ENCODE measurements at regions not wholly inside any gene's neighbourhood (a gene's known extent, or its start where the extent isn't known, plus 50 kb on each side); places are given as distances from the start of the nearest gene placed in this dataset.
"Not testable (repeated sequence)": the region's sequence is repeated elsewhere in the genome, so short reads cannot be mapped to it uniquely, and the experiment has no call there.

DNA sequence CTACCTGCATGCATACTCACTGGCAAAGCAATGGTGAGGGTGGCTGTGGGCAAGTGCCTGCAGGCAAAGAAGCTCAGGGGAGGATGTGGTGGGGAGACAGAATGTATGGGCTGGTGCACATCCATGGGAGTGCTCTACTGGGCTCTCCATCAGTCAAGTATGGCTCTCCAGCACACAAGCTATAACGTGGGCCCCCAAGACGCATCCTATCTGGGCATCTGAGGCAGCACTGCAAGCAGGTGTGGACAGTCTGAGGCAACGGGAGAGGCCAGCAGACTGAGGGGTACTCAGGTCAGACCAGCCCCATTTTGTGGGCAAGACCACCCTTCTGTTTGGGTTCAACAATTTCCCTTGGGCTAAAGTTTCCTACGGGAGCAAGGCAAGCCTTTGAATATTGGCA lies 1227.8 kb downstream of the FAM133A start:
- DNase-seq: no peak

DNA sequence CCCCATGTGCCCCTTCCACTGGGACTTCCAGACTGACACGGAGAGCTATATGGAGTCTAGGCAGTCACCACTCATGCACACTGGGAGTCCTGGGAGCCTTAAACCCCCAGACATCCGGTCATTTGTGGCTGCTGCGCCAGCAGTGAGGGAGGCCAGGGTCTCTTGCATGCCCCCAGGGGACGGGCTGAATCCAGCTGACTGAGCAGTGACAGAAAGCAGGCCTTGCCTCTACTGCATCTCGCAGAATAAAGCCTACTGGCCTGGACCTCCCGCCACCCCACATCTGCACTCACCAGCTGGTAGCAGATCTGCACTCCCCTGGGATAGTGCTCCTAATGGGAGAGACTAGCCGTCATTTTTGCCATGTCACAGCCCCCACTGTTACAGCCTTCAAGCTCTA lies 1234.2 kb downstream of the FAM133A start:
- TF ChIP-seq GATA1 (IDR thresholded peaks at IDR 0.05; ENCODE audit: low read depth, low read length) (no peak), POLR2A (IDR thresholded peaks at IDR 0.05; ENCODE audit: low read length) (no peak)
- no peak for DNase-seq

More for the DNA sequence above, 1227.8 kb downstream of the FAM133A start:
- TF ChIP-seq POLR2A (IDR thresholded peaks at IDR 0.05; ENCODE audit: low read length): no peak
- no peak for TF ChIP-seq GATA1 (IDR thresholded peaks at IDR 0.05; ENCODE audit: low read depth, low read length)

DNA sequence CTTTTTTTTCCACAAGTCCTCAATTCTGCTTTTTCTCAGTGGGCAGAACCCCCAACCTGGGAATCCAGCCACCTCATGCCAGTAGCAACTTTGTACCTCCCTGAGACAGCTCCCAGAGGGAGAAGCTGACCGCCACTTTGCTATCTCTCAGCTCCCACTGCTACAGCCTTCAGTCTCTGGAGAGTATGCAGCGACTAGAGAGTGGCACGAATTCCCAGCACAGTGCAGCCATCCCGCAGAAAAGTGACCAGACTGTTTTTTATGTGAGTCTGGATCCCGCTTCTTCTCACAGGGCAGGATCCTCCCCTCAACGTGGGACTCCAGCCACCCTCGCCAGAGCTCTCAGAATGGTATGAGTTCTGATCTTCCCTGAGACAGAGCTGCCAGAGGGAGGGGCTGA lies 1234.6 kb downstream of the FAM133A start:
- no peak for DNase-seq
- TF ChIP-seq POLR2A (IDR thresholded peaks at IDR 0.05; ENCODE audit: low read length) (no peak), GATA1 (IDR thresholded peaks at IDR 0.05; ENCODE audit: low read depth, low read length) (no peak)

DNA sequence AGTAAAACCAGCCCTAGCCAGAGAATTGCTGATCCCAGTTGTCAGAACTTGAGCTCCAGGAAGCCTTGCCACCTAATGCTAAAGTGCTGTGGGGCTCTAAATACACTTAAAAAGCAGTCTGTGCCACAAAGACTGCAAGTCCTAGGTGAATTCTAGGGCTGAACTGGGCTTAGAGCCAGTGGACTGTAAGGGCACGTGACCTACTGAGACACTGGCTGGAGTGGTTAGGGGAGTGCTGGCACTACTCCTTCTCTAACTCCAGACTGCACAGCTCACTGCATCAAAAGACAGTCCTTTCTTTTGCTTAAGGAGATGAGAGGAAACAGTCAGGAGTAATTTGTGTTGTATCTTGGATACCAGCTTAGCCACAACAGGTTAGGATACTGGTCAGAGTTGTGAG lies 1240.2 kb downstream of the FAM133A start:
- no peak for TF ChIP-seq GATA1 (IDR thresholded peaks at IDR 0.05; ENCODE audit: low read depth, low read length)
- no peak for TF ChIP-seq POLR2A (IDR thresholded peaks at IDR 0.05; ENCODE audit: low read length)

DNA sequence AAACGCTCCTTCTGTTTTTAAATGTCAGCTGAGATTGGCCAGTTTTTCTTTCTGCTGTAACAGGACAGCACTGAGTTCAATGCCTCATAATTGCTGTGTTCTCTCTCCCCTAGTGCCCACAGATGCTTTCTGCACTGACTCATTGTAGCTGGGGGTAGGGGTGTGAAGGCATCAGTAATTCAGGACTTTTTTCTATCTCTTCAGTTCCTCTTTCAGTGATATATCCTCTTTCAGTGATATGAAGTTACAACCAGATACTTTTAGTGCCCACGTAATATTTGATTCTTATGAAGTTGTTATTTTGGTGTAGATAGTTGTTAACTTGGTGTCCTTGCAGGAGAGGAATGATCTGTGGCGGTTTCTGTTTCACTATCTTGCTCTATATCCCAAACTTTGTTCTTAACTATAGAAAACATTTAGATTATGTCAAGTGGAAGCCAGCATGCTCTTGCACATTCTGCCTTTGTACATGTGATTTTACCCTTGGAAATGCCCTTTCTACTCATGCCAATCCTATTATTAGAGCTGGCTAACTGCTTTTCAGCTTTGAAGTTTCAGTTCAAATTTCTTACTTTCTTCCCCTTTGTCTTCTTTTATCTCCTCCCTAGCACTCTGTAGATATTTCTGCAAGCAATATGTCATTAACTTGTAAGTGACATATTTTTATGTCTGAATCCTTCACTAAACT lies 1258.4 kb downstream of the FAM133A start:
- TF ChIP-seq GATA1 (IDR thresholded peaks at IDR 0.05; ENCODE audit: low read depth, low read length) (no peak), POLR2A (IDR thresholded peaks at IDR 0.05; ENCODE audit: low read length) (no peak)
- no peak for DNase-seq

More for the DNA sequence above, 1240.2 kb downstream of the FAM133A start:
- no peak for DNase-seq

DNA sequence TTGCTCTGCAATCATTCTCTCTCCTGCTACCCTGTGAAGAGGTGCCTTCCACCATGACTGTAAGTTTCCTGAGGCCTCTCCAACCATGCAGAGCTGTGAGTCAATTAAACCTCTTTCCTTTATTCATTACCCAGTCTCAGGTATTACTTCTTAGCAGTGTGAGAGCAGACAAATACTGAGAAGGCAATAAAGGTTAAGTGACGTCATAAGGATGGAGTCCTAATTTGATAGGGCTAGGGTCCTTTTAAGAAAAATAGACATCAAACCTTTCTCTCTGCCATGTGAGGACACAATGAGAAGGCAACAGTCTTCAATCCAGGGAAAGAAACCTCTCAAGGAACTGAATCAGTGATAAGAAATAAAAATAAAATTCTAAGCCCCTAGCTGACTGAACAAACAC lies 1262.7 kb downstream of the FAM133A start:
- no peak for TF ChIP-seq GATA1 (IDR thresholded peaks at IDR 0.05; ENCODE audit: low read depth, low read length)
- no peak for TF ChIP-seq POLR2A (IDR thresholded peaks at IDR 0.05; ENCODE audit: low read length)
- DNase-seq: no peak

DNA sequence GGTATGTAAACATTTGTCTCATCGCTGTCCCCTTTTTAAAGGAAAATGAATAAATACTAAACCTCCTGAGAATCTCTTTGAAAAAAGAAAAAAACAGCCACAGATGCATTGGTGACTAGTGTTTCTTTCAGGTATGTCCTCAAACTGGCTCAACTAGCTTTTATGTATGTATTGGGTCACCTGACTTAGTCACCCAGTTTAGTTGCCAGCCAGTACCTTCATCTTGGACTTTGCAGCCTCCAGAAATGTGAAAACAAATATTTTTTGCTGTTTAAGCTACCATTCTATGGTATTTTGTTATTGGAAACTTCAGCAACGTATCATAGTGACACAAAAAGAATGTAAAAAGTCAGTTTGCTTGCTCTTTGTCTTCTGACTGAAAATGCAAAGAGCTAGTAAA lies 1263.5 kb downstream of the FAM133A start:
- DNase-seq: no peak
- TF ChIP-seq POLR2A (IDR thresholded peaks at IDR 0.05; ENCODE audit: low read length): no peak
- no peak for TF ChIP-seq GATA1 (IDR thresholded peaks at IDR 0.05; ENCODE audit: low read depth, low read length)

DNA sequence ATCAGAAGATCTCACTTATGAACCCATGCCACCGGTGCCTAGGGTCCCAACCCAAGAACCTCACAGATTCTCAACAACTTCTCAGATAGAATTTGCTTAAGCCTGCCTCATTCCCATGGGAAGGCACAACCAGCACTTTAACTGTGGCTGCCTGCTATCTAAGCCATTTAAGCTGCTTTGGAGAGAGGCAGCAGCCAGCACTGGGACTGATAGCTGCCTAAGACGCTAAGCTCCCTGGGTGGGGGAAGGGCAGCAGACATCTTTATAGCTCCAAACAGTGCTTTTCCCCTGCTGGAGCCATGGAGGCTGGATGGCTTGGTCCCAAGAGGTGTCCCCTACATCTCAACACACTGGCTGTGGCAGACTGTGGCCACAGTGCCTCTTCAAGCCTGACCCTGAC lies 1268.6 kb downstream of the FAM133A start:
- no peak for DNase-seq
- TF ChIP-seq POLR2A (IDR thresholded peaks at IDR 0.05; ENCODE audit: low read length) (no peak), GATA1 (IDR thresholded peaks at IDR 0.05; ENCODE audit: low read depth, low read length) (no peak)

DNA sequence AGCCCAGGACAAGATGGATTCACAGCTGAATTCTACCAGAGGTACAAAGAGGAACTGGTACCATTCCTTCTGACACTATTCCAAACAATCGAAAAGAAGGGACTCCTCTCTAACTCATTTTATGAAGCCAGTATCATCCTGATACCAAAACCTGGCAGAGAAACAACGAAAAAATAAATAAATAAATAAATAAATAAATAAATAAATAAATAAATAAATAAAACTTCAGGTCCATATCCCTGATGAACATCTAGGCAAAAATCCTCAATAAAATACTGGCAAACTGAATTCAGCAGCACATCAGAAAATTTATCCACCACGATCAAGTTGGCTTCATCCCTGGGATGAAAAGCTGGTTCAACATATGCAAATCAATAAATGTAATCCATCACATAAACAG lies 1272.1 kb downstream of the FAM133A start:
- DNase-seq: not testable (repeated sequence)

DNA sequence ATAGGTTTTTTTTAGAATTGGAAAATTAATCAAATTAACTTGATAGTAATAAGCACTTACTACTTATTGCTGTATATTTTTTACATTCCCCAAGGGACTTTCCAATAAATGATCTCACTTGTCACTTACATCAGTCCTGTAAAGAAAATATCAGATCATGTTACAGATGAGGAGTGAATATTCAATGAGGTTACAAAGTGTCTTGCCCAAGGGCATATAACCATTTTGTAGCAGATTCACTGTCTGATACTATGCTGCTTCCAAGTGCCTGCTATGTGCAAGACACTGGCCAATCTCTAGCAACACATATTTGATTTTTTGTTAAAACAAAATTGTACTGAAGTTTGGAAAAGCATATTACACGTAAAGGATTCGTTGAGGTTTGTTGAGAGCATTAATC lies 1287.7 kb downstream of the FAM133A start:
- TF ChIP-seq GATA1 (IDR thresholded peaks at IDR 0.05; ENCODE audit: low read depth, low read length): no peak
- TF ChIP-seq POLR2A (IDR thresholded peaks at IDR 0.05; ENCODE audit: low read length): no peak
- no peak for DNase-seq

DNA sequence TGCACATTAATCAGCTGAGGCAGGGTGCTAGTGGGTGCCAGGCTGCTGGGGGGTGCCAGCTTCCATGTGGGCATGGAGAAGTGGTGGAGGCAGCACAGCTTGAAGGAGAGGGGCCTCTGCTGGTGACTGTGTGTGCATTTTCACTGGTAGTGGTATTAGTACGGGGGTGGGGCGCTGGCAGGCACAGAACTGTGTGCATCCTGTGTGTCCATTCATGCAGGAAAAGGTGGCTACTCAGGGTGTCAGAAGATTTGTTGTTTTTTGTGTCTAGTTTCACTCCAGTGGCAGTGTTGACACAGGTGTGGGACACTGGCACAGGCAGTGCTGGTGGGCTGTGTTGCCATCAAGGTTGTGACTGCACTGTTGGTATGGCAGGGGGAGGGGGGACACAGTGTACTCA lies 1303.6 kb downstream of the FAM133A start:
- TF ChIP-seq GATA1 (IDR thresholded peaks at IDR 0.05; ENCODE audit: low read depth, low read length) (no peak), POLR2A (IDR thresholded peaks at IDR 0.05; ENCODE audit: low read length) (no peak)
- no peak for DNase-seq

DNA sequence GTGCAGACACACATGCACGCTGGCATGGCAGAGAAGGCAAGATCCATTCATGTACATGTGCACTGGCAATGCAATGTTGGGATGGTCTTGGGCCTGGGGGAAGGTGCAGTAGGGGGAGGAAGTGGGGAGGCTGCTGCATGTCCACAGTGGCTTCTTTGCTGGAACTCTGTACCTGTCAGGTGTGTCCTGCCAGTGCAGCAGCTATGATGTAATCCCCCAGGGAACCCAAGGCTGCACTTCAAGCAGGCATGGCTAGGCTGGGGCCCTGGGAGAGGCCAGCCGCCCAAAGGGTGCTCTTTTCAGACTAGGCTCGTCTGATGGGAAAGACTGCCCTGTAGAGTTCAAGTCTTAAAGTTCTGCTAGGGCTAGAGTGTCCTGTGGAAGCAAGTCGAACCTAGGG lies 1304.0 kb downstream of the FAM133A start:
- no peak for TF ChIP-seq GATA1 (IDR thresholded peaks at IDR 0.05; ENCODE audit: low read depth, low read length)
- no peak for TF ChIP-seq POLR2A (IDR thresholded peaks at IDR 0.05; ENCODE audit: low read length)
- DNase-seq: no peak

Data from erythroblast (primary cell).